Endothelial cell of umbilical vein (primary cell): ENCODE measurements at regions not wholly inside any gene's neighbourhood (a gene's known extent, or its start where the extent isn't known, plus 50 kb on each side); places are given as distances from the start of the nearest gene placed in this dataset.

ENCODE experiments used
- BruUV-seq: library from RNA; stranded (reverse); fragments of 400-500 nt; replicated peaks from 2 replicates; lab custom pipeline; 2021; lab: Mats Ljungman, UMichigan
- CTCF ChIA-PET: fragments of 300-600, 350-600 bp; sonication (Branson Sonifier 250); formaldehyde crosslinking; loops from one replicate; lab custom pipeline; 2021; ENCODE audit warnings: antibody characterized with exemption, inconsistent platforms; lab: Charles Lee
- POLR2A ChIA-PET: fragments of 300-600, 350-600 bp; sonication (Branson Sonifier 250); formaldehyde crosslinking; loops from one replicate; lab custom pipeline; 2021; ENCODE audit warnings: antibody characterized with exemption, inconsistent platforms; lab: Charles Lee
- DNase-seq: peaks from one replicate; pipeline ENCODE4 v3.0.0-alpha.2; 2011; ENCODE audit warnings: low read depth, low spot score
- FAIRE-seq: peaks from 2 replicates; lab custom pipeline; 2011; peaks lifted over from hg19 to GRCh38; lab: Jason Lieb, UNC
- H2AFZ ChIP-seq: 2 replicates; pipeline ENCODE4 v1.6.0; 2012; ENCODE audit warnings: low read depth, low read length, control low read depth, inconsistent platforms
- H3K27ac ChIP-seq: 2 replicates; pipeline ENCODE4 v1.5.1; 2011; ENCODE audit warnings: low read depth, mild to moderate bottlenecking, control low read depth, low read length, moderate library complexity; ENCODE audit not compliant: insufficient read depth
- H3K27me3 ChIP-seq, 2 experiments: 2 replicates each; pipeline versions ENCODE4 v1.6.0 to v1.6.1; 2011; ENCODE audit warnings: low read length in 2 of 2, mixed read lengths in 1 of 2; ENCODE audit not compliant: control insufficient read depth in 2 of 2, insufficient read depth in 2 of 2
- H3K36me3 ChIP-seq, 2 experiments: 2 replicates in 1 of 2; 3 replicates in 1 of 2; pipeline ENCODE4 v1.5.1; 2011; ENCODE audit warnings: low read length in 2 of 2, mild to moderate bottlenecking in 1 of 2, moderate library complexity in 1 of 2; ENCODE audit not compliant: control insufficient read depth in 2 of 2, insufficient read depth in 2 of 2; ENCODE audit errors: extremely low read depth in 1 of 2
- H3K4me1 ChIP-seq: 3 replicates; pipeline ENCODE4 v1.5.1; 2011; ENCODE audit warnings: mild to moderate bottlenecking, low read length; ENCODE audit not compliant: control insufficient read depth, insufficient read depth; ENCODE audit errors: extremely low read depth
- H3K4me2 ChIP-seq: 2 replicates; pipeline ENCODE4 v1.6.1; 2011; ENCODE audit warnings: low read length, control low read depth, mixed read lengths; ENCODE audit not compliant: insufficient read depth
- H3K4me3 ChIP-seq, 3 experiments: fragments of 200-600 bp in 1 of 3; sonication (generic), shearing (Covaris generic) in 1 of 3; replicated peaks in 1 of 3; 2 replicates each; pipeline ENCODE4 v1.5.1; 2011 to 2016; ENCODE audit warnings: control low read depth in 3 of 3, low read length in 3 of 3, mild to moderate bottlenecking in 2 of 3, inconsistent platforms in 1 of 3, low read depth in 1 of 3, moderate library complexity in 1 of 3; ENCODE audit not compliant: insufficient read depth in 1 of 3
- H3K79me2 ChIP-seq: 2 replicates; pipeline ENCODE4 v1.6.0; 2012; ENCODE audit warnings: low read length, inconsistent platforms; ENCODE audit not compliant: control insufficient read depth, insufficient read depth
- H3K9ac ChIP-seq: replicated peaks from 2 replicates; pipeline ENCODE3; 2011; ENCODE audit warnings: low read length, control low read depth; ENCODE audit not compliant: insufficient read depth; ENCODE audit errors: extremely low read depth
- H3K9me1 ChIP-seq: replicated peaks from 3 replicates; pipeline ENCODE4 v1.6.0; 2011; ENCODE audit warnings: mild to moderate bottlenecking, low read length; ENCODE audit not compliant: control insufficient read depth, insufficient read depth; ENCODE audit errors: extremely low read depth
- H3K9me3 ChIP-seq: replicated peaks from 2 replicates; pipeline ENCODE4 v1.5.1; 2012; ENCODE audit warnings: low read length, inconsistent platforms; ENCODE audit not compliant: control insufficient read depth, insufficient read depth
- H4K20me1 ChIP-seq: replicated peaks from 2 replicates; pipeline ENCODE3; 2011; ENCODE audit warnings: mild to moderate bottlenecking, low read length; ENCODE audit not compliant: control insufficient read depth, insufficient read depth; ENCODE audit errors: extremely low read depth
- CTCF ChIP-seq, 2 donors: IDR thresholded peaks; 1 replicate in 1 of 2; 2 replicates in 1 of 2; pipeline ENCODE4 v1.5.1; 2011; ENCODE audit warnings: low read length in 2 of 2, mild to moderate bottlenecking in 2 of 2, moderate library complexity in 2 of 2, control low read depth in 1 of 2, inconsistent platforms in 1 of 2, low read depth in 1 of 2; ENCODE audit not compliant: insufficient read depth in 1 of 2; ENCODE audit errors: extremely low read depth in 1 of 2
- EZH2 ChIP-seq: IDR thresholded peaks from 2 replicates; pipeline ENCODE4 v1.6.1; 2012; ENCODE audit warnings: borderline replicate concordance, low read depth, mild to moderate bottlenecking, moderate library complexity, low read length, inconsistent platforms; ENCODE audit not compliant: severe bottlenecking
- FOS ChIP-seq: IDR thresholded peaks from 2 replicates; pipeline ENCODE4 v1.6.1; 2011; ENCODE audit warnings: mild to moderate bottlenecking, low read length, moderate library complexity, borderline replicate concordance; ENCODE audit not compliant: insufficient read depth
- GATA2 ChIP-seq: IDR thresholded peaks from 2 replicates; pipeline ENCODE4 v1.7.0; 2011; ENCODE audit warnings: low read depth, mild to moderate bottlenecking, moderate library complexity, mixed read lengths, low read length; ENCODE audit not compliant: insufficient read length, insufficient read depth
- JUN ChIP-seq: IDR thresholded peaks from 2 replicates; pipeline ENCODE4 v1.6.1; 2011; ENCODE audit warnings: borderline replicate concordance, low read depth; ENCODE audit not compliant: insufficient read length, insufficient read depth
- POLR2A ChIP-seq: IDR thresholded peaks from 2 replicates; pipeline ENCODE4 v1.6.1; 2012; ENCODE audit warnings: low read depth, mild to moderate bottlenecking, control low read depth, low read length
- POLR2AphosphoS5 ChIP-seq: IDR thresholded peaks from 2 replicates; pipeline ENCODE4 v1.6.1; 2012; ENCODE audit warnings: low read depth, mild to moderate bottlenecking, control low read depth, low read length, moderate library complexity; ENCODE audit not compliant: insufficient read depth
- dilution Hi-C: fragments of 300-500 bp; cut with MboI; formaldehyde crosslinking; loops from one replicate; pipeline ENCODE4 v1.15.0; 2019; ENCODE audit warnings: low sequenced_read_pairs; ENCODE audit not compliant: extremely low pct_ligation_motif_present
- intact Hi-C: fragments of 100-400 bp; cut with micrococcal nuclease; formaldehyde crosslinking; loops from one replicate; pipeline ENCODE4 v1.10.0; 2022

DNA sequence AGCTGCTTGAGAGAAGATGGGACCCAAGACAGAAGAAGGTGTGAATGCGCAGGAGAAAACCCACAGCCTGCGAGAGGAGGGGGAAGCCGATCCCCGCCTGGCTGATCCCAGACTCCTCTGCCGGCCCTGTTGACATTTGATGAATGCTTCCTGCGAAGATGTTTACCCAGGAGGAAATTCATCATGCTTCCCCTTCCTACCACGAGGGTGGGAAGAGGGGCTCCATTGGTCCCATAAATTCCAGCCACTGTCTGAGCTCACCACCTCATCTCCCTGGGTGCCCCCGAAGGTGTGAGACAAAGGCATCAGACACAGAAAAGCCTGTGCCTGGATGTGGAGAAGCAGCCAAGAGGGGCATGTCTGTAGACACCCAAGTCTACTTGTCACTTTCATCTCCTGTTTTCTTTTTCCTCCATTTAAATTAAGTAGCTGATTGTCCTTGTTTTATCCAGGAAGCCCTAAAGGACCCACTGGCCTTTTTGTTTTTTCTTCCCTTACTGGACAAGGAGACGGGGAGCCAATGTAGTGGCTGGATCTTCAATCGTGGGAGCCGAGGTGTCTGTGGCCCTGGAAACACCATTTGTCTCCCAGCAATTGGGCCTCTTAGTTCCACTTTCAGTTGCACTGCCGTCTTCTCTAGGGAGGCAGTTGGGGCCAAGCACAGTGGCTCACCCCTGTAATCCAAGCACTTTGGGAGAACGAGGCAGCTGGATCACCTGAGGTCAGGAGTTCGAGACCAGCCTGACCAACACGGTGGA, 95.3 kb upstream of the HES1 start:
- TSS peak; percentile 96 for BruUV-seq
- ChIA-PET POLR2A (interaction anchor here (0.6 to 1.2 kb wide), 3 partner anchors 37 to 210 kb away, joined by 4 to 6 read pairs (median 6); partner anchors contain the start of gene HES1), CTCF (interaction anchor here (0.7 to 1.5 kb wide), 5 partner anchors 19 to 275 kb away, joined by 3 to 4 read pairs (median 3); no protein-coding TSS in a partner anchor)
- Histone ChIP-seq H3K36me3 (no peaks in the 10 kb centered on the region), H3K4me2 (peak overlapping the region; percentile 40), H3K4me1 (peaks cover 35% of the 10 kb centered on the region), H3K79me2 (no peaks in the 10 kb centered on the region), H3K27ac (peak overlapping the region; percentile 87), H3K9ac (peak overlapping the region; percentile 40), H3K27me3 (no peaks in the 10 kb centered on the region), H3K9me1 (no peaks in the 10 kb centered on the region), H2AFZ (peak overlapping the region; percentile 42), H4K20me1 (no peaks in the 10 kb centered on the region), H3K9me3 (no peaks in the 10 kb centered on the region), H3K4me3 (no peak overlapping the region)
- peak; percentile 81 for FAIRE-seq
- dilution Hi-C loops (no loop called here), intact Hi-C loops (loop anchor here (1.0 to 5.0 kb wide), 7 partner anchors 29 to 258 kb away; no protein-coding TSS in a partner anchor)
- DNase-seq = peak; percentile 90
- TF ChIP-seq FOS = peak; percentile 67
- TF ChIP-seq CTCF (IDR thresholded peaks at IDR 0.05; ENCODE audit: extremely low read depth in 1 of 2, insufficient read depth in 1 of 2, low read depth in 1 of 2, low read length in 2 of 2) = no peak
- TF ChIP-seq GATA2 = peak; percentile 39
- peak; percentile 61 for TF ChIP-seq JUN
- peak; percentile 85 for TF ChIP-seq POLR2AphosphoS5
- no peak for TF ChIP-seq POLR2A
- no peak for TF ChIP-seq EZH2
